ENCODE measurements at regions not wholly inside any gene's neighbourhood (a gene's known extent, or its start where the extent isn't known, plus 50 kb on each side); places are given as distances from the start of the nearest gene placed in this dataset.

GRCh38 chr2:71856773-71857525 is 290.7 kb downstream of the CYP26B1 start:
- no peak for TF ChIP-seq CTCF (IDR thresholded peaks at IDR 0.05)
- no peak for TF ChIP-seq POLR2A (IDR thresholded peaks at IDR 0.05)

Measured in heart left ventricle (tissue), 13 donors.